ENCODE measurements at regions not wholly inside any gene's neighbourhood (a gene's known extent, or its start where the extent isn't known, plus 50 kb on each side); places are given as distances from the start of the nearest gene placed in this dataset.
A peak's percentile ranks its signal among the peaks of the same experiment; 100 is the strongest.

DNA sequence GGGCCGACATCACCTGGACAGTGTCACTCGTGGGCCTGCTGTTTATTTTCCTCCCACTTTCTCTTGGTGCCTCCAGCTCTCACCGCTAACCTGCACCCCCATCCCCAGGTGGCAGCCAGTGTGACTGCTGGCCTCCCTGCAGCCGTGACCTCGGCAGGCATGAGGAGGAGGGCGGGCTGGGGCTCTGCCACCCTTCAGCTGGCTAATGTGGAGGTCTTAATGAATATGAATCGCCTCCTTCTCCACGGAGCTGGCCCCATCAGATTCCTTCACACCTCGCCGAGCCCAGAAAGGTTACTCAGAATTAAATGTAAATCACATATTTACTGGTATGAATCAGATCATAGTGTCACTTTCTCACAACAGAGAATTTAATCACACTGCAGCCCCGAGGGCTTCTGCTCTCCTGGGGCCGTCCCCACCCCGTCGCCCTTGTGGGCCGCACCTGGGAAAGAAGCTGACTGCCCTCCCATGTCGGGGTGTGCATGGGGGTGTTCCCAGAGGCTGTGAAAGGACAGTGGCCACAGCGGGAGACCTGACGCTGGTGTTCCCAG, 171.1 kb upstream of the TLE3 start:
- H3K4me1 Mint-ChIP-seq (ENCODE audit: low read depth), result peaks cover 2% of the 10 kb centered on the region
- H3K36me3 Mint-ChIP-seq (ENCODE audit: low read depth), result no peaks in the 10 kb centered on the region
- H3K9me3 Mint-ChIP-seq, result no peaks in the 10 kb centered on the region
- no peak overlapping the region for H3K4me3 Mint-ChIP-seq
- DNase-seq (ENCODE audit: low spot score), result no peak
- H3K27ac Mint-ChIP-seq, result no peak overlapping the region
- H3K27me3 Mint-ChIP-seq (ENCODE audit: low read depth), result peaks cover 38% of the 10 kb centered on the region

- no peak overlapping the region for H3K27ac Mint-ChIP-seq
- H3K4me3 Mint-ChIP-seq, result no peak overlapping the region
- H3K4me1 Mint-ChIP-seq (ENCODE audit: low read depth), result peaks cover 2% of the 10 kb centered on the region
- peaks cover 37% of the 10 kb centered on the region for H3K27me3 Mint-ChIP-seq (ENCODE audit: low read depth)
- no peaks in the 10 kb centered on the region for H3K36me3 Mint-ChIP-seq (ENCODE audit: low read depth)
- H3K9me3 Mint-ChIP-seq, result no peaks in the 10 kb centered on the region
- no peak for DNase-seq (ENCODE audit: low spot score)
Measured at GRCh38 chr15:70267879-70268278, 170.2 kb upstream of the TLE3 start.

- Mint-ChIP-seq H3K36me3 (ENCODE audit: low read depth) (no peaks in the 10 kb centered on the region), H3K9me3 (no peaks in the 10 kb centered on the region), H3K4me1 (ENCODE audit: low read depth) (peaks cover 2% of the 10 kb centered on the region), H3K27ac (no peak overlapping the region), H3K4me3 (no peak overlapping the region), H3K27me3 (ENCODE audit: low read depth) (peaks cover 37% of the 10 kb centered on the region)
- DNase-seq (ENCODE audit: low spot score), result no peak
Measured at GRCh38 chr15:70267306-70267705, 169.6 kb upstream of the TLE3 start.

GRCh38 chr15:70266412-70267121, 168.8 kb upstream of the TLE3 start:
- Mint-ChIP-seq H3K36me3 (ENCODE audit: low read depth) (no peaks in the 10 kb centered on the region), H3K4me1 (ENCODE audit: low read depth) (peaks cover 2% of the 10 kb centered on the region), H3K4me3 (no peak overlapping the region), H3K9me3 (no peaks in the 10 kb centered on the region), H3K27me3 (ENCODE audit: low read depth) (peaks cover 40% of the 10 kb centered on the region), H3K27ac (no peak overlapping the region)
- no peak for DNase-seq (ENCODE audit: low spot score)

DNA sequence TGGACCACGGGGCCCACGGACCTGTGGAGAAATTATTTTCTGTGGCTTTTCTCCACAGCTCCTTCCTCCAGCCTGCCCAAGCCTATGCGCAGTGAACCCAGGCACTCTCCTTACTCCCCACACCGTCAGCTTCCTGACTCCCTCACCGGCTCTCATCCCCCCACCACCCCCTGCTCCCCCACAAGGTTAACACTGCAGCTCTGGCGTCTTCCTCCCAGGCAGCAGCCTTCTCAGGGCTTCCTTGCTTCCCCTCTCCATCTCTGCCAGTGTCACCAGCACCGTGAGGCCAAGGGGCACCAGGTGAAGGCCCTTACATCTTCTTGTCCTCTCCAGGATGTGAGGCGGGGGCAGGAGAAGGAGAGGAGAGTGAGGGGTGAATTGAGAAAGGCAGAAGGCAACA, 168.3 kb upstream of the TLE3 start:
- Mint-ChIP-seq H3K4me1 (ENCODE audit: low read depth) (peaks cover 2% of the 10 kb centered on the region), H3K9me3 (no peaks in the 10 kb centered on the region), H3K4me3 (no peak overlapping the region), H3K27me3 (ENCODE audit: low read depth) (peaks cover 40% of the 10 kb centered on the region), H3K27ac (no peak overlapping the region), H3K36me3 (ENCODE audit: low read depth) (no peaks in the 10 kb centered on the region)
- no peak for DNase-seq (ENCODE audit: low spot score)

GRCh38 chr15:70265466-70265978, 167.8 kb upstream of the TLE3 start:
- peaks cover 2% of the 10 kb centered on the region for H3K4me1 Mint-ChIP-seq (ENCODE audit: low read depth)
- H3K4me3 Mint-ChIP-seq, result no peak overlapping the region
- no peaks in the 10 kb centered on the region for H3K9me3 Mint-ChIP-seq
- H3K27me3 Mint-ChIP-seq (ENCODE audit: low read depth), result peaks cover 40% of the 10 kb centered on the region
- DNase-seq (ENCODE audit: low spot score), result no peak
- no peaks in the 10 kb centered on the region for H3K36me3 Mint-ChIP-seq (ENCODE audit: low read depth)
- no peak overlapping the region for H3K27ac Mint-ChIP-seq

DNA sequence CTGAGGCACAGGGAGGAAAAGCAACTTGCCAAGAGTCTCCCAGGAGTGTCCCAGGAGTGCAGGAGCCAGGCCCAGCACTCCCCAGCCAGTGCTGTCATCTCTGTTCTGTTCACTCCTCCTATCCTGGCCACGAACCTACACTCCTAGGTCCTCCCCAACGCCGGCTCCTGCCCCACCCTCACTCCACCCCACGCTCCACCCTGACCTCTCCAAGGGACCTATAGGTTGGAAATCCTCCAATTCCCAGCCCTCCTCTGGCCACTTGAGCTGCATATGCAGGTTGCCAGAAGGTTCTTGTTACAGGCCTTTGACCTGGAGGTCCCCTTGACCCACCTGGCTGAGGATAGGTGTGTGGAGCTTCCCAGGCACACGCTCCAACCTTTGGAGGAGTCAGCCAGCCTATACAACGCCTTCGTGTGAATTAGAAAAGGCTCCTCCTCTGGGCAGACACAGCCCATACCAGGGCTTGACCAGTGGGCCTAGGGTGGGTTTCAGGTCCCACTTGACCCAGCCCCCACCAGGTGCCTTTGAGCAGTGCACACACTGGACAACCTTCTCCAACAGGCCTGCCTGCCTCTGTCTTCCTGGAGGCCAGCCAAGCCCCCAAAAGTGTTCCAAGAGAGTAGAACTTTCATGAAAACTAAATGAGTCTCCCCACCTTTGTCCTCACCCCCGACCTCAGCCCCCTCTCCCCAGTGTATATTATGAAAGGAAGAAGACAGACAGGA, 167.2 kb upstream of the TLE3 start:
- H3K4me3 Mint-ChIP-seq, result no peak overlapping the region
- H3K27me3 Mint-ChIP-seq (ENCODE audit: low read depth), result peaks cover 39% of the 10 kb centered on the region
- no peaks in the 10 kb centered on the region for H3K9me3 Mint-ChIP-seq
- H3K27ac Mint-ChIP-seq, result no peak overlapping the region
- no peaks in the 10 kb centered on the region for H3K36me3 Mint-ChIP-seq (ENCODE audit: low read depth)
- DNase-seq (ENCODE audit: low spot score), result no peak
- H3K4me1 Mint-ChIP-seq (ENCODE audit: low read depth), result peaks cover 9% of the 10 kb centered on the region

GRCh38 chr15:70264014-70264582, 166.4 kb upstream of the TLE3 start:
- DNase-seq (ENCODE audit: low spot score), result no peak
- Mint-ChIP-seq H3K4me3 (no peak overlapping the region), H3K4me1 (ENCODE audit: low read depth) (peaks cover 17% of the 10 kb centered on the region), H3K9me3 (no peaks in the 10 kb centered on the region), H3K36me3 (ENCODE audit: low read depth) (no peaks in the 10 kb centered on the region), H3K27ac (no peak overlapping the region), H3K27me3 (ENCODE audit: low read depth) (peaks cover 33% of the 10 kb centered on the region)

DNA sequence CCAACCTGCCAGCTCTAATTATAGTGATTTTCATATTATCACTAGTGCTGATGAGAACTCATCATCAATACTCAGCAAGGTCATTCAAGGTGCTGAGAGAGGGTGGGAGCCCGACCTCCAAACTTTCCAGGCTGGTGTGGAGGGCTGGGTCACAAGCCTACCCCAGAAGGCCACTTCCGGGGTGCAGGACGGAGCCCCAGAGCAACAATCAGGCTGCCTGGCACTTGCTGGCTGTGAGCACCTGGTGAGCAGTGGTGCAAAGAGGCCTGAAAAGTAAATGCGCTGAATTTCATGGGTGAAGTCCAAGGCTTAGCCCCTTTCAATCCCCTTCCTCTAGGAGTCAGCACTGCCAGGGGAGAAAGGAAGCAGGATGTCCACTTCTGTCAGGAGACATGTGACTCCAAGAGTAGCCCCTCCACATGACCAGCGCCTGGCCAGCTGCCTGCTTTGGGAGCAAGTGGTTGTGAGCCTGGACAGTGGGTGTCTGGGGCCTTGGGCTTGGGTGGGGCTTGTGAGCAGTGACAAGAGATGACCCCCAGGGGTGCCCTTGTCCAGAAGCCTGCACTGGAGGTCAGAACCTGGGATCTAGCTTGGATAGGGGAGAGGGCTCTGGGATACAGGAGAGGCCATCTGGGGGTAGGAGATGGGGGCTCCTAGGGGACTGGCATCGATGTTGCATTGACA, 165.0 kb upstream of the TLE3 start:
- Mint-ChIP-seq H3K4me1 (ENCODE audit: low read depth) (peaks cover 29% of the 10 kb centered on the region), H3K9me3 (no peaks in the 10 kb centered on the region), H3K4me3 (no peak overlapping the region), H3K36me3 (ENCODE audit: low read depth) (no peaks in the 10 kb centered on the region), H3K27me3 (ENCODE audit: low read depth) (peaks cover 25% of the 10 kb centered on the region), H3K27ac (no peak overlapping the region)
- no peak for DNase-seq (ENCODE audit: low spot score)

DNA sequence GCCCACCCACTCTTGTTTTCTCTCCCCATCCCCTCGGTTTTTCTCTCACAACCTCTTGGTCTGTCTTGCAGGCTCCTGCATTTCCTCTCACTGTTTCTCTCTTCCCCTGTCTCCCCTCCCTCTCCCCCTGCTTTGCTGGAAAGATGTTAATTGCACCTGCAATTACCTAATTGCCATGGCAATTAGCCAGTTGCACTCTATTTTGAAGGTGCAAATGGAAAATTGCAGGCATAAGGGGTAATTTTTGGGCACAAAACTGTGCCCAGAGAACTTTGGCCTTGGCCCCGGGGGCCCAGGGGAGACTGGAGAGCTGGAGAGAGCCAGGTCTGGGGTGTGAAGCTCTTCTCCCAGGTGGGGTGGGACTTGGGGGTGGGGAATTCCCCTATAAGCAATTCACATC, 164.5 kb upstream of the TLE3 start:
- peaks cover 29% of the 10 kb centered on the region for H3K4me1 Mint-ChIP-seq (ENCODE audit: low read depth)
- no peaks in the 10 kb centered on the region for H3K36me3 Mint-ChIP-seq (ENCODE audit: low read depth)
- H3K4me3 Mint-ChIP-seq, result no peak overlapping the region
- peaks cover 24% of the 10 kb centered on the region for H3K27me3 Mint-ChIP-seq (ENCODE audit: low read depth)
- no peaks in the 10 kb centered on the region for H3K9me3 Mint-ChIP-seq
- DNase-seq (ENCODE audit: low spot score), result no peak
- no peak overlapping the region for H3K27ac Mint-ChIP-seq

DNA sequence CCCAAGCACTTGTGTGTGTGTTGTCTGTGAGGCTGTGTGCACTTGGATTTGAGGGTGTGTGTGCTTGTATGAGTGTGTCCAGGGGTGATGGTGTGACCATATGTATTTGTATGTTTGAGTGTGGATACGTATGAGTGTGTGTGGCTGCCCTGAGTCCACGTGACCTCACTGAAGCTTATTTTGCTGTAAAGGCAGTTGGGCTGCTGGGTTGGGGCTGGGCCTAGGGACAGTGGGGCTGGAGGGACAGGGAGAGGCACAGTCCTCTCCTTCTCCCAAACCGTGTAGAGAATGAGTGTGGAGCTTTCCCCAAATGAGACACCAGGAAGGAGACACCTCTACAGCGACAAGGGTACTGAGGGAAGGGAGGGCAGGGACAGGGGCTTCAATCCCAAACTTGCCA, 163.4 kb upstream of the TLE3 start:
- Mint-ChIP-seq H3K27ac (no peak overlapping the region), H3K27me3 (ENCODE audit: low read depth) (peaks cover 19% of the 10 kb centered on the region), H3K4me3 (no peak overlapping the region), H3K4me1 (ENCODE audit: low read depth) (peaks cover 27% of the 10 kb centered on the region), H3K36me3 (ENCODE audit: low read depth) (no peaks in the 10 kb centered on the region), H3K9me3 (no peaks in the 10 kb centered on the region)
- DNase-seq (ENCODE audit: low spot score), result no peak

DNA sequence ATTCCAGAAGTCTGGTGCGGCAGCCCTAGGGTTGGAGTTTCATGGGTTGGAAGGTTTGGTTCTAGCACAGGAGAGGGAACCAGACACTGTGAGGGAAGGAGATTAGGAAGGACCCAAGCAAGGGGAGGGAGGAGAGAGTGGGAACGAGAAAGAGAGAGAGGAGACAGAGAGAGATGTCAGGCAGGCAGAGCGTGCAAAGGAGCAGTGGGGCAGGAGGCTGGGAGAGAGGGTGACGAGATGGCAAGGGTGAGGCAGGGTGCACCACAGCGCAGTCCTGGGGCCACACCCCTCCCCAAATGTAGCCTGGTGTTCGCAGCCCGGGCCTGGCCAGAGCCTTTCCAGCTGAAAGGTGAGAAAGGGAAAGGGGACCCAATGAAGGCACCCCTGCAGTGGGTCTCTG, 162.9 kb upstream of the TLE3 start:
- DNase-seq (ENCODE audit: low spot score), result no peak
- peaks cover 20% of the 10 kb centered on the region for H3K27me3 Mint-ChIP-seq (ENCODE audit: low read depth)
- H3K27ac Mint-ChIP-seq, result peak overlapping the region; percentile 2
- H3K4me3 Mint-ChIP-seq, result peak overlapping the region; percentile 74
- H3K36me3 Mint-ChIP-seq (ENCODE audit: low read depth), result no peaks in the 10 kb centered on the region
- H3K4me1 Mint-ChIP-seq (ENCODE audit: low read depth), result peaks cover 27% of the 10 kb centered on the region
- H3K9me3 Mint-ChIP-seq, result no peaks in the 10 kb centered on the region

- peaks cover 26% of the 10 kb centered on the region for H3K27me3 Mint-ChIP-seq (ENCODE audit: low read depth)
- peak; percentile 36 for DNase-seq (ENCODE audit: low spot score)
Measured at GRCh38 chr15:70259640-70260508, 162.2 kb upstream of the TLE3 start.

More at GRCh38 chr15:70259640-70260508, 162.2 kb upstream of the TLE3 start:
- peak overlapping the region; percentile 23 for H3K27ac Mint-ChIP-seq
- H3K9me3 Mint-ChIP-seq, result no peaks in the 10 kb centered on the region
- peaks cover 27% of the 10 kb centered on the region for H3K4me1 Mint-ChIP-seq (ENCODE audit: low read depth)
- peak overlapping the region; percentile 74 for H3K4me3 Mint-ChIP-seq
- H3K36me3 Mint-ChIP-seq (ENCODE audit: low read depth), result no peaks in the 10 kb centered on the region
